ENCODE measurements at regions not wholly inside any gene's neighbourhood (a gene's known extent, or its start where the extent isn't known, plus 50 kb on each side); places are given as distances from the start of the nearest gene placed in this dataset.

DNA sequence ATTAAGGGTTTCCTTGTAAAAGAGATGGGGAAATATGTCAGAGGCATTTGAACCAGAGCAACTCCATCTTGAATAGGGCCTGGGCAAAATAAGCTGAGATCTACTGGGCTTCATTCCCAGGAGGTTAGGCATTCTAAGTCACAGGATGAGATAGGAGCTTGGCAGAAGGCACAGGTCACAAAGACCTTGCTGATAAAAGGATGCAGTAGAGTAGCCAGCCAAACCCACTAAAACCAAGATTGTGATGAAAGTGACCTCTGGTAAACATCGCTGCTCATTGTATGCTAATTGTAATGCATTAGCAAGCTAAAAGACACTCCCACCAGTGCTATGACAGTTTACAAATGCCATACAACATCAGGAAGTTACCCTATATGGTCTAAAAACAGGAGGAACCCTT is 1390.3 kb downstream of the RAPGEF2 start:
- no peak overlapping the region for H3K4me3 ChIP-seq (ENCODE audit: low read depth, low read length)
- TF ChIP-seq, protein P1, sequence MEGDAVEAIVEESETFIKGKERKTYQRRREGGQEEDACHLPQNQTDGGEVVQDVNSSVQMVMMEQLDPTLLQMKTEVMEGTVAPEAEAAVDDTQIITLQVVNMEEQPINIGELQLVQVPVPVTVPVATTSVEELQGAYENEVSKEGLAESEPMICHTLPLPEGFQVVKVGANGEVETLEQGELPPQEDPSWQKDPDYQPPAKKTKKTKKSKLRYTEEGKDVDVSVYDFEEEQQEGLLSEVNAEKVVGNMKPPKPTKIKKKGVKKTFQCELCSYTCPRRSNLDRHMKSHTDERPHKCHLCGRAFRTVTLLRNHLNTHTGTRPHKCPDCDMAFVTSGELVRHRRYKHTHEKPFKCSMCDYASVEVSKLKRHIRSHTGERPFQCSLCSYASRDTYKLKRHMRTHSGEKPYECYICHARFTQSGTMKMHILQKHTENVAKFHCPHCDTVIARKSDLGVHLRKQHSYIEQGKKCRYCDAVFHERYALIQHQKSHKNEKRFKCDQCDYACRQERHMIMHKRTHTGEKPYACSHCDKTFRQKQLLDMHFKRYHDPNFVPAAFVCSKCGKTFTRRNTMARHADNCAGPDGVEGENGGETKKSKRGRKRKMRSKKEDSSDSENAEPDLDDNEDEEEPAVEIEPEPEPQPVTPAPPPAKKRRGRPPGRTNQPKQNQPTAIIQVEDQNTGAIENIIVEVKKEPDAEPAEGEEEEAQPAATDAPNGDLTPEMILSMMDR (conservative IDR thresholded peaks at IDR 0.05; ENCODE audit: low read depth, low read length), result no peak
- no peak for DNase-seq (ENCODE audit: low read depth)

DNA sequence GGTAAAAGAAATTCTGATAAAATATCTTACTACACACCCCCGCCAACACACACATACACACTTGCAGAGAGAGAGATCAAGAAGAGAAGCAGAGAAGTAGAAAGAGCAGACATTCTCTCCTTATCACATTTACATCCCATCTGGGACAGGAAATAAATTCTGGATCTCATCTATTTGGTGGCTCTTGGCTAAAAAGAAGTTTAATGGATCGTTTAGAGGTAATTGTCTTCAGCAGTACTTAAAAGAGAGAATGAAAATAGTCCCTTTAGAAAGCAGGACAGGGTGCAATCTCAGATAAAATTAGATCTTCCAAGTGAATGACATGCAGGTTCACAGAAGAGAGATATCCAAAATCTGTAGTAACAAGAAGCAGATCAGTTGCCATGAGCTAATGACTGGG is 1392.5 kb downstream of the RAPGEF2 start:
- no peak for DNase-seq (ENCODE audit: low read depth)
- H3K4me3 ChIP-seq (ENCODE audit: low read depth, low read length), result no peak overlapping the region
- TF ChIP-seq, protein P1 (conservative IDR thresholded peaks at IDR 0.05; ENCODE audit: low read depth, low read length), result no peak

DNA sequence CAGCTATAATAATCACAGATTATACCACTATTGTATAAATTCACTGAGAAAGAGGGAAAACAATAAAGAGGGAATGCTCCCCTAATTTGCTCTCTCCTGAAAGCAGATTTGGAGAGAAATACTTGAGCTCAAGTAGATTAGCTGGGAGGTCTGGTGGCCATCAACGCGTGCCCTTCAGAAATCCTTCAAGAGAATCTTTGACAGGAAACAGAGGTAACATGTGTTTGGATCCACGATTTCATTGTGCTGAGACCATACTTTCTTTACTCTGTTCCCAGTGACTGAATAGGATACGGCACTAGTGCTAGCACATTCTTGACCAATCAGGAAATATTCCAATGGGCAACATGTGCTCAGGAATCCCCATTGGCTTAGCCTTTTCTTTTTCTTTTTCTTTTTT is 1395.3 kb downstream of the RAPGEF2 start:
- H3K4me3 ChIP-seq (ENCODE audit: low read depth, low read length), result no peak overlapping the region
- TF ChIP-seq, protein P1 (conservative IDR thresholded peaks at IDR 0.05; ENCODE audit: low read depth, low read length), result no peak
- DNase-seq (ENCODE audit: low read depth), result no peak

DNA sequence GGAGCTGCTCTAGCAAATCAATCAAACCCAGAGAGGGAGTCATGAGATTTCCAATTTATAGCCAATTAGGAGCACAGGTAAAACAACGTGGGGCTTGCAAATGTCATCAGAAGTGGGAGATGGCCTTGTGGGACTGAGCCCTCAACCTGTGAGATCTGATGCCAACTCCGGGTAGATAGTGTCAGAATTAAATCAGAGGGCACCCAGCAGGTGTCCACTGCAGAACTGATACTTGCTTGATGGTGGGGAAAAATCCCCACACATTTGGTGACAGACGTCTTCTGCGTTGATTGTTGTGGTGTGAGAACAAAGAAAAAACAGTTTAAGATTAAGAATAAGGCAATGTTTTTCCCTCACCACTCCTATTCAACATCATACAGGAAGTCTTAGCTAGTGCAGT is 1402.8 kb downstream of the RAPGEF2 start:
- TF ChIP-seq, protein P1 (conservative IDR thresholded peaks at IDR 0.05; ENCODE audit: low read depth, low read length), result no peak
- DNase-seq (ENCODE audit: low read depth), result no peak
- H3K4me3 ChIP-seq (ENCODE audit: low read depth, low read length), result no peak overlapping the region

DNA sequence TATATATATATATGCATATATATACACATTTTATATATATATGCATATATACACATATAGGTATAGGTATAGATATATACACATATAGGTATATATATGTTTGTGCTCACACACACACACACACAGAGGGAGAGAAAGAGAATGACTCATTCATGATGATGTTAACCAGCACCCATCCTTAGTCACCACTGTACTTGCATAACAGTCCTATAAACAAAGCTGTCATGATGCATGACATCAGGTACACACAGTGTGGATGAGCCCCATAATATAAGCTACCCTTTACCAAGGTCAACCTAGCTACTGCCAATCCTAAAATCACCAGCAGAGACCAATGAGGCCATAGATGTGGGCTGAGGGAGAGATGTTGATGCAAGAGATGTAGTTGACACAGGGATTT is 1408.0 kb downstream of the RAPGEF2 start:
- TF ChIP-seq, protein P1 (conservative IDR thresholded peaks at IDR 0.05; ENCODE audit: low read depth, low read length), result no peak
- no peak overlapping the region for H3K4me3 ChIP-seq (ENCODE audit: low read depth, low read length)
- no peak for DNase-seq (ENCODE audit: low read depth)

DNA sequence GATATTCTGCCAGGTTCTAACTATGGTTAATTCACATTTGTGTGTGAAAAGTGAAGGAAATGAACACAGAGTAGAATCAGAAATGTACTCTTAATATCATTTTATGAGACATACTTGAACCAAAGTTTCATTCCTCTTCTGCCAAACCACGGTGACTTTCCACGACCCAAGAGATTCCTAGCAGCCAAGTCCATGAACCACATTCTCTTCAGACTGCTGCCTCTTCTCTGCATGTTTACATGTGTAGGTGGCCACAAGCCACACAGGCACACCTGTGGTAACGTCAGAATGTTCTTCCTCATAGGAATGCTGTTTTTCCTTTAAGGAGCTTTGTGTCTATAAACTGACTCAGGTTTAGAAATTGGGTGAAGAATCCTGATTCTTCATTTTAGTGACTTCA is 1411.2 kb downstream of the RAPGEF2 start:
- H3K4me3 ChIP-seq (ENCODE audit: low read depth, low read length), result no peak overlapping the region
- no peak for DNase-seq (ENCODE audit: low read depth)
- TF ChIP-seq, protein P1 (conservative IDR thresholded peaks at IDR 0.05; ENCODE audit: low read depth, low read length), result no peak

DNA sequence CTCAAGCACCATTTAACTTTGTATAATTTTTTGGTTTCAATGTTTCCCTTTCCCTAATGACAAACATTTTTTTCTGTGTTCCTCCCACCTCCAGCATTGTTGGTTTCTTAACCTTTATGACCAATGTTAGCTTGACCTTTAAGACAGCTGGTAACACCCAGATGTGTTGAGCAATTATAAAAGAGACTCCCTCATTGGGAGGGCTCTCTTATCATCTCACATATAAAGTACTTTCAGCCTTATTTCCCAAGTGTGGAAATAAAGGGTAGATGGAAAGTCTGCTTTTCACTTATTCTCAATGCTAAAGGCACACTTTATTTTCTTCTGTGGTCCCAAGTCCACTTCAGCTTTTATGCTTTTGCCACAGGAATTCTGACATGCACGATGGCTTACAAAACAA is 1420.4 kb downstream of the RAPGEF2 start:
- no peak overlapping the region for H3K4me3 ChIP-seq (ENCODE audit: low read depth, low read length)
- no peak for DNase-seq (ENCODE audit: low read depth)
- TF ChIP-seq, protein P1 (conservative IDR thresholded peaks at IDR 0.05; ENCODE audit: low read depth, low read length), result no peak

Measured in epithelial cell of proximal tubule (primary cell).